ENCODE measurements at regions not wholly inside any gene's neighbourhood (a gene's known extent, or its start where the extent isn't known, plus 50 kb on each side); places are given as distances from the start of the nearest gene placed in this dataset.
A peak's percentile ranks its signal among the peaks of the same experiment; 100 is the strongest.

GRCh38 chr4:54992266-54992665 is 133.1 kb downstream of the KDR start:
- no peak for DNase-seq (ENCODE audit: low read depth in 2 of 2)

GRCh38 chr4:54988655-54989054 is 136.7 kb downstream of the KDR start:
- no peak for DNase-seq (ENCODE audit: low read depth in 2 of 2)

- DNase-seq (ENCODE audit: low read depth in 2 of 2), result no peak
Measured at GRCh38 chr4:54986095-54986846, 139.1 kb downstream of the KDR start.

GRCh38 chr4:54976682-54977081 is 148.7 kb downstream of the KDR start:
- DNase-seq (ENCODE audit: low read depth in 2 of 2), result no peak

GRCh38 chr4:54976031-54976430 is 149.4 kb downstream of the KDR start:
- DNase-seq (ENCODE audit: low read depth in 2 of 2), result no peak

GRCh38 chr4:54973784-54974183 is 151.6 kb downstream of the KDR start:
- no peak for DNase-seq (ENCODE audit: low read depth in 2 of 2)

GRCh38 chr4:54971474-54971950 is 153.9 kb downstream of the KDR start:
- DNase-seq (ENCODE audit: low read depth in 2 of 2), result peak in 1 of 2 experiments; percentile 6

DNA sequence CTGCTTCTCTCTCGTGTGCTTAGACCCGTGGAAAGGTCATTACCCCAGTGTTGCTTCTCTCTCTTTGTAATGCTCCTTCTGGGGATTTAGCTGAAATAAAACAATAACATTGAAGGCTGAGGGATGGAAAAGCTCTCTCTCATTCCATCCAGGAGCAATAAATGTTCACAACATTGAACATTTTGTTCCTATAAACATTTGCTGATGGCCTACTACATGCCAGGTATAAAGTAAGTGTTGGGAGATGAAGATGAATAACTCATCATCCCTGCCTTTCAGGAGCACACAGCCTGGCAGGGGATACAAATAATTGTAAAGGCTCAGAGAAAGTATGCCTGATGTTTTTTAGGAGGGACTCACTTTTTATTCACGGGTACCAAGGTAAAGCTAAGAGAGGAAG is 158.1 kb downstream of the KDR start:
- no peak for DNase-seq (ENCODE audit: low read depth in 2 of 2)

DNA sequence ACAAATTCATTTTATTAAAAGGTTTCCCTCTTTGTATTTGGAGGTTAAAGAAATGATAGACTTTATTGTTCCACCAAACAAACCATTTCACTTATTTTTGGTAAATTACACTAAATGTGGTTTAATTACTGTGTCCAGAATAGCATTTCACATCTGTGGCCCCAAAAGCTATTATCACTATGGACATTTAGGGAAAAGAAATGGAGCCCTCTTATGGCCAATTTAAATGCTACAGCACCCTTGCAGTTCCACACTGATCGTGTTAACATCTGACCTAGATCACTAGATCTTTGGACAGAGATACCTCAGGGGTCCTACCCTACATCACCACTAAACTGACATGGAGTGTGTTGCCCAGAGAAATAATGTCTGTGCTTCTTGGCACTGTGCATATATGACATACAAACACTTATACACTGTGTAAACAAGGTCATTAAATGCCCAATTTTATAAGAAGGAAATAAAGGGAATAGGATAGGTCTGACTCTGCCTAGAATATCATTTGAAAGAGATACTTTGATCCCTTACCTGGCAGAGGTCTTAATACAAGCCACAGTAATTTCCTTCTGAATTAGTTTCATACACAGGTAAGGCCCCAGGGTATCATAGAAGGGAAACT is 163.9 kb downstream of the KDR start:
- DNase-seq (ENCODE audit: low read depth in 2 of 2), result peak in 1 of 2 experiments; percentile 13

GRCh38 chr4:54959651-54960116 is 165.7 kb downstream of the KDR start:
- DNase-seq (ENCODE audit: low read depth in 2 of 2), result peak; percentile 96 to 97

- no peak for DNase-seq (ENCODE audit: low read depth in 2 of 2)
Measured at GRCh38 chr4:54959131-54959530, 166.3 kb downstream of the KDR start.

- peak in 1 of 2 experiments; percentile 13 for DNase-seq (ENCODE audit: low read depth in 2 of 2)
Measured at GRCh38 chr4:54958236-54958635, 167.2 kb downstream of the KDR start.

- DNase-seq (ENCODE audit: low read depth in 2 of 2), result no peak
Measured at GRCh38 chr4:54954656-54955388, 170.6 kb downstream of the KDR start.

DNA sequence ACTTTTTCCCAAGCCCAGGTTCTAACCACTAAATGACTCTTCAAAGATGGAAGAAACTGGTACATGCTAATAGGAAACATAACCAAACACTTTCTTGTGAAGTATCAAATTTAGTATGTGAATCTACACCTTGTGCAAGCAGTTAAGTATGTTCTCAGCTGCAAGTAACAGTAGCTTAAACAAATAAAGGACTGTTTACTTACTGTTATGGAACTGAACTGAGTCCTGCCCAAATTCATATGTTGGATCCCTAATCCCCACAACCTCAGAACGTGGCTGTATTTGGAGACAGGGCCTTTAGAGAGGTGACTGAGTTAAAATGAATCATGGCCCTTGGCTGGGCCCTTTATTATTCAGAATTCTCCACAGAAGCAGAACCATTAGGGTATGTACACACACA is 178.7 kb downstream of the KDR start:
- no peak for DNase-seq (ENCODE audit: low read depth in 2 of 2)

DNA sequence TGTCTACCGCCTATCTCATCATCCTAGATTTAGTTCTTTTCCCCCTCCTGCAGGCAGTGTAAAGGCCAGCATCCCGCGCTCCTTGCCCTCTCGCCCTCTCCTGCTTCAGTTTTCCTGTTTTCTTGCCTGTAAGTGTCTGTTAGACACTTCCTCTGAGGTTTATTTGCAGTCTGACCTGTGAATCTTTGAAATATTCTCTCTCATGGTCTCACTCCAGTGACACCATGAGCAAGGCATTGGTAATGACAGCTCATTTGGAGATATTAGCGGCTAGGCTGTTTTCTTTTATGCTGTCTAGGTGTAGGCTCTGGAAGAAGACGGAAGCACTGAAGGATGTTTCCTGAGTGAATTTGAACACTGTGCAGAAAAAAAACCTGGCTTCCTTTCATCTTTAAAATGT is 179.6 kb downstream of the KDR start:
- DNase-seq (ENCODE audit: low read depth in 2 of 2), result no peak

DNA sequence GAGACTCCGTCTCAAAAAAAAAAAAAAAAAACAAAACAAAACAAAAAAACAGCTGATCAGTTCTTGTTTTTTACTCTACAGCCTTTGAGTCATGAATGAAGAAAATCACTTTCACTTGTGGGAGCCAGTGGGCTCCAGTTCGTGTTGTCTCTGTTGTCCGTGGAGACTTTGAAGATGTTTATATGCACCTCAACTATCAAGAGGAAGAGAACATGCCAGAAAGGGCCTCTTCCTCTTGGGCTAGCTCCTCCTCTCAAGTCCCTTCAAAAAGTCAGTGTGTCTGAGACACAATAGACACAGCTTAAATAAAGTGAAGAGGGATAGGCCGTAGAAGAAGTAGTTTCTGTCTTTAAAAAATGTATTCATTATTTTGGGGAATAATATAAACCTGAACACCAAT is 182.7 kb downstream of the KDR start:
- no peak for DNase-seq (ENCODE audit: low read depth in 2 of 2)

- no peak for DNase-seq (ENCODE audit: low read depth in 2 of 2)
Measured at GRCh38 chr4:54941994-54942552, 183.3 kb downstream of the KDR start.

DNA sequence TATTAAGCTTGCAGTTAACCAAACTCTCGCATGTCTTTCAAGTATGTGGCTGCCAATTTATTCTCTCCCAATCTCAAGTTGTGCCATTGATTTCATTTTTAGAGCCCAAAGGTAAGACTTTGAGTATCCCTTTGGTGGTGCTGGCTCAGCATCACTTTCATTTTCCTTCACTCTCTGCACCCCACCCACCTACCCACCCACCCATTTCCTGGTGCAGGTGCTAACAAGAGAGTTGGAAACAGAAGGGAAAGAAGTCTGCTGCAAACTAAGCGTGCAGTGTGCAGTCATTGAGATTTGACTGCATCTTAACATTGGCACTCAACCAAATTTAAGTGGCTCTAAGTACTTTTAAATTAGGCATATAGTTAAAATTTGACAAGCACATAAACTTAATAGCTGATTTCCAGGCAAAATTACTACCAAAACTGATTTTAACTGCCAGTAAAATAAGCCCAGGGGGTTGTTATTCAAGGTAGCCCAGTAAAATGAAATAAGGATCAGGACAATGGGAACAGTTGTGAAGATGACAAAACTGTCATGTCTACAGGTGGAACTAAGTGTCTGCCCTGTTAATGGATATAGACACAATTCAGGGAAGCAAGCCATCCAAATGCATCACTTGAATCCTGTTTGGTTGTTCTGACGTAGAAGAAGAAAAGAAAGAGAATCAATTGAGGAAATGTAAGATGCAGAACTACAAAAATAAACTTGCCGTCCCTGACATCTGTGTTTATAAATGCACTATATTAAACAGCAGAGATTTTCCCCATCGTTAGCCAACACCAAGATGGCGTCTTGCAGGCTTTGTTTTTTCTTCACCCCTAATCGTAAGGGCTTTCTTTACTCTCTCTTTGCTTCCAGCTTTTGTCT is 184.2 kb downstream of the KDR start:
- DNase-seq (ENCODE audit: low read depth in 2 of 2), result no peak

GRCh38 chr4:54937501-54937900 is 187.9 kb downstream of the KDR start:
- no peak for DNase-seq (ENCODE audit: low read depth in 2 of 2)

- no peak for DNase-seq (ENCODE audit: low read depth in 2 of 2)
Measured at GRCh38 chr4:54933579-54933978, 191.8 kb downstream of the KDR start.

GRCh38 chr4:54930226-54930625 is 195.2 kb downstream of the KDR start:
- DNase-seq (ENCODE audit: low read depth in 2 of 2), result no peak
